ENCODE measurements at regions not wholly inside any gene's neighbourhood (a gene's known extent, or its start where the extent isn't known, plus 50 kb on each side); places are given as distances from the start of the nearest gene placed in this dataset.

- H3K27ac ChIP-seq (ENCODE audit: low read depth in 2 of 2, low read length in 1 of 2): no peak overlapping the region
- H3K9me3 ChIP-seq (ENCODE audit: control insufficient read depth in 2 of 2, insufficient read depth in 1 of 2, low read depth in 1 of 2, low read length in 1 of 2): peaks cover 0 to 2% of the 10 kb centered on the region in 2 donors
- WGBS, 2 donors: 86 to 88% methylated on average over 2 of the region's 2 CpGs
- H3K36me3 ChIP-seq (ENCODE audit: control insufficient read depth in 2 of 2, insufficient read depth in 2 of 2, low read length in 1 of 2): no peaks in the 10 kb centered on the region
- H3K27me3 ChIP-seq (ENCODE audit: control insufficient read depth in 1 of 2, insufficient read depth in 2 of 2, low read length in 2 of 2): no peaks in the 10 kb centered on the region
- H3K4me1 ChIP-seq (ENCODE audit: control insufficient read depth in 2 of 2, insufficient read depth in 2 of 2, low read length in 1 of 2): peaks cover 0 to 2% of the 10 kb centered on the region in 2 donors
- H3K4me3 ChIP-seq (ENCODE audit: low read depth in 1 of 2, low read length in 2 of 2): no peak overlapping the region
Measured at GRCh38 chr18:24992491-24992890, 359.5 kb downstream of the ZNF521 start.

- no peak overlapping the region for H3K4me3 ChIP-seq (ENCODE audit: low read depth in 1 of 2, low read length in 2 of 2)
- 79 to 85% methylated on average over 6 of the region's 6 CpGs for WGBS, 2 donors
- H3K36me3 ChIP-seq (ENCODE audit: control insufficient read depth in 2 of 2, insufficient read depth in 2 of 2, low read length in 1 of 2): no peaks in the 10 kb centered on the region
- H3K27me3 ChIP-seq (ENCODE audit: control insufficient read depth in 1 of 2, insufficient read depth in 2 of 2, low read length in 2 of 2): no peaks in the 10 kb centered on the region
- H3K9me3 ChIP-seq (ENCODE audit: control insufficient read depth in 2 of 2, insufficient read depth in 1 of 2, low read depth in 1 of 2, low read length in 1 of 2): peaks cover 0 to 2% of the 10 kb centered on the region in 2 donors
- H3K27ac ChIP-seq (ENCODE audit: low read depth in 2 of 2, low read length in 1 of 2): no peak overlapping the region
- no peaks in the 10 kb centered on the region for H3K4me1 ChIP-seq (ENCODE audit: control insufficient read depth in 2 of 2, insufficient read depth in 2 of 2, low read length in 1 of 2)
Measured at GRCh38 chr18:24993628-24994027, 358.3 kb downstream of the ZNF521 start.

- H3K27me3 ChIP-seq (ENCODE audit: control insufficient read depth in 1 of 2, insufficient read depth in 2 of 2, low read length in 2 of 2): no peaks in the 10 kb centered on the region
- no peaks in the 10 kb centered on the region for H3K4me1 ChIP-seq (ENCODE audit: control insufficient read depth in 2 of 2, insufficient read depth in 2 of 2, low read length in 1 of 2)
- 83 to 85% methylated on average over 4 of the region's 4 CpGs for WGBS, 2 donors
- H3K9me3 ChIP-seq (ENCODE audit: control insufficient read depth in 2 of 2, insufficient read depth in 1 of 2, low read depth in 1 of 2, low read length in 1 of 2): peaks cover 0 to 2% of the 10 kb centered on the region in 2 donors
- H3K4me3 ChIP-seq (ENCODE audit: low read depth in 1 of 2, low read length in 2 of 2): no peak overlapping the region
- H3K36me3 ChIP-seq (ENCODE audit: control insufficient read depth in 2 of 2, insufficient read depth in 2 of 2, low read length in 1 of 2): no peaks in the 10 kb centered on the region
- no peak overlapping the region for H3K27ac ChIP-seq (ENCODE audit: low read depth in 2 of 2, low read length in 1 of 2)
Measured at GRCh38 chr18:24995056-24995455, 356.9 kb downstream of the ZNF521 start.

GRCh38 chr18:24995755-24996154 lies 356.2 kb downstream of the ZNF521 start:
- H3K4me1 ChIP-seq (ENCODE audit: control insufficient read depth in 2 of 2, insufficient read depth in 2 of 2, low read length in 1 of 2): no peaks in the 10 kb centered on the region
- no peak overlapping the region for H3K4me3 ChIP-seq (ENCODE audit: low read depth in 1 of 2, low read length in 2 of 2)
- no peak overlapping the region for H3K27ac ChIP-seq (ENCODE audit: low read depth in 2 of 2, low read length in 1 of 2)
- peaks cover 0 to 2% of the 10 kb centered on the region in 2 donors for H3K9me3 ChIP-seq (ENCODE audit: control insufficient read depth in 2 of 2, insufficient read depth in 1 of 2, low read depth in 1 of 2, low read length in 1 of 2)
- WGBS, 2 donors: 72 to 76% methylated on average over 2 of the region's 2 CpGs
- no peaks in the 10 kb centered on the region for H3K27me3 ChIP-seq (ENCODE audit: control insufficient read depth in 1 of 2, insufficient read depth in 2 of 2, low read length in 2 of 2)
- no peaks in the 10 kb centered on the region for H3K36me3 ChIP-seq (ENCODE audit: control insufficient read depth in 2 of 2, insufficient read depth in 2 of 2, low read length in 1 of 2)

- H3K4me3 ChIP-seq (ENCODE audit: low read depth in 1 of 2, low read length in 2 of 2): no peak overlapping the region
- no peaks in the 10 kb centered on the region for H3K4me1 ChIP-seq (ENCODE audit: control insufficient read depth in 2 of 2, insufficient read depth in 2 of 2, low read length in 1 of 2)
- H3K9me3 ChIP-seq (ENCODE audit: control insufficient read depth in 2 of 2, insufficient read depth in 1 of 2, low read depth in 1 of 2, low read length in 1 of 2): no peaks in the 10 kb centered on the region
- no peak overlapping the region for H3K27ac ChIP-seq (ENCODE audit: low read depth in 2 of 2, low read length in 1 of 2)
- no peaks in the 10 kb centered on the region for H3K27me3 ChIP-seq (ENCODE audit: control insufficient read depth in 1 of 2, insufficient read depth in 2 of 2, low read length in 2 of 2)
- H3K36me3 ChIP-seq (ENCODE audit: control insufficient read depth in 2 of 2, insufficient read depth in 2 of 2, low read length in 1 of 2): no peaks in the 10 kb centered on the region
- 86 to 92% methylated on average over 3 of the region's 3 CpGs for WGBS, 2 donors
Measured at GRCh38 chr18:24999650-25000267, 352.2 kb downstream of the ZNF521 start.

- Histone ChIP-seq H3K4me1 (ENCODE audit: control insufficient read depth in 2 of 2, insufficient read depth in 2 of 2, low read length in 1 of 2) (no peaks in the 10 kb centered on the region), H3K36me3 (ENCODE audit: control insufficient read depth in 2 of 2, insufficient read depth in 2 of 2, low read length in 1 of 2) (no peaks in the 10 kb centered on the region), H3K27ac (ENCODE audit: low read depth in 2 of 2, low read length in 1 of 2) (no peak overlapping the region), H3K9me3 (ENCODE audit: control insufficient read depth in 2 of 2, insufficient read depth in 1 of 2, low read depth in 1 of 2, low read length in 1 of 2) (no peaks in the 10 kb centered on the region), H3K4me3 (ENCODE audit: low read depth in 1 of 2, low read length in 2 of 2) (no peak overlapping the region), H3K27me3 (ENCODE audit: control insufficient read depth in 1 of 2, insufficient read depth in 2 of 2, low read length in 2 of 2) (no peaks in the 10 kb centered on the region)
- 75 to 80% methylated on average over 2 of the region's 2 CpGs for WGBS, 2 donors
Measured at GRCh38 chr18:25001803-25002202, 350.2 kb downstream of the ZNF521 start.

GRCh38 chr18:25005541-25006403 lies 346.2 kb downstream of the ZNF521 start:
- no peak overlapping the region for H3K4me3 ChIP-seq (ENCODE audit: low read depth in 1 of 2, low read length in 2 of 2)
- WGBS, 2 donors: 50 to 55% methylated on average over 6 of the region's 6 CpGs
- no peaks in the 10 kb centered on the region for H3K27me3 ChIP-seq (ENCODE audit: control insufficient read depth in 1 of 2, insufficient read depth in 2 of 2, low read length in 2 of 2)
- H3K27ac ChIP-seq (ENCODE audit: low read depth in 2 of 2, low read length in 1 of 2): no peak overlapping the region
- H3K36me3 ChIP-seq (ENCODE audit: control insufficient read depth in 2 of 2, insufficient read depth in 2 of 2, low read length in 1 of 2): no peaks in the 10 kb centered on the region
- H3K9me3 ChIP-seq (ENCODE audit: control insufficient read depth in 2 of 2, insufficient read depth in 1 of 2, low read depth in 1 of 2, low read length in 1 of 2): no peaks in the 10 kb centered on the region
- H3K4me1 ChIP-seq (ENCODE audit: control insufficient read depth in 2 of 2, insufficient read depth in 2 of 2, low read length in 1 of 2): no peaks in the 10 kb centered on the region

- H3K27ac ChIP-seq (ENCODE audit: low read depth in 2 of 2, low read length in 1 of 2): no peak overlapping the region
- no peaks in the 10 kb centered on the region for H3K4me1 ChIP-seq (ENCODE audit: control insufficient read depth in 2 of 2, insufficient read depth in 2 of 2, low read length in 1 of 2)
- H3K9me3 ChIP-seq (ENCODE audit: control insufficient read depth in 2 of 2, insufficient read depth in 1 of 2, low read depth in 1 of 2, low read length in 1 of 2): no peaks in the 10 kb centered on the region
- H3K36me3 ChIP-seq (ENCODE audit: control insufficient read depth in 2 of 2, insufficient read depth in 2 of 2, low read length in 1 of 2): no peaks in the 10 kb centered on the region
- H3K27me3 ChIP-seq (ENCODE audit: control insufficient read depth in 1 of 2, insufficient read depth in 2 of 2, low read length in 2 of 2): no peaks in the 10 kb centered on the region
- no peak overlapping the region for H3K4me3 ChIP-seq (ENCODE audit: low read depth in 1 of 2, low read length in 2 of 2)
- WGBS, 2 donors: 72 to 84% methylated on average over 4 of the region's 4 CpGs
Measured at GRCh38 chr18:25010623-25011374, 341.2 kb downstream of the ZNF521 start.

Measured in esophagus (tissue), 2 donors.